HG02642 (cell line): ENCODE measurements at regions not wholly inside any gene's neighbourhood (a gene's known extent, or its start where the extent isn't known, plus 50 kb on each side); places are given as distances from the start of the nearest gene placed in this dataset.

ENCODE experiments used
- ATAC-seq: cut with Tn5 transposase; IDR thresholded peaks from one replicate; pipeline ENCODE4 v1.9.1; 2021; ENCODE audit warnings: mild to moderate bottlenecking; ENCODE audit not compliant: unreplicated experiment, poor library complexity

DNA sequence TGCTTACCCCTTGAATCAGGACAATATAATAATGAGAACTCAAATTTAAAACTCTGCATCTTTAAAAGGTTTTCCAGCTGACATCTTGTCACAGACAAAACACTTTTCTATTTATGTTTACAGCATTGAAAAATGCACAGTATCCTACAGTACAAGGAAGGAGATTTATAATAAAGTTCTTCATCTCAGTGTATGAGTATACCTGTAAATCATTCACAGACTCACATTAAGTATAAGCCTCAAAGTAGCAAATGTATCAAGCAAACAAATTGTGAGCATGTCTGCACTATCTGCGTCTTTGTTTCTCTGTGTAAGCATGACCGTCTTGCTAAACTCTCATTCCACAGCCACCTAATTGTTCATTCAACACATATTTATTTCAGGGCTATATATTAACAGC is 52.8 kb downstream of the PPP1R2C start:
- no peak for ATAC-seq

GRCh38 chrX:42720209-42720608 is 57.8 kb downstream of the PPP1R2C start:
- no peak for ATAC-seq

GRCh38 chrX:42715701-42716262 is 62.2 kb downstream of the PPP1R2C start:
- no peak for ATAC-seq

- no peak for ATAC-seq
Observed at GRCh38 chrX:42714981-42715700, 62.8 kb downstream of the PPP1R2C start.

GRCh38 chrX:42710452-42710851 is 67.5 kb downstream of the PPP1R2C start:
- no peak for ATAC-seq

DNA sequence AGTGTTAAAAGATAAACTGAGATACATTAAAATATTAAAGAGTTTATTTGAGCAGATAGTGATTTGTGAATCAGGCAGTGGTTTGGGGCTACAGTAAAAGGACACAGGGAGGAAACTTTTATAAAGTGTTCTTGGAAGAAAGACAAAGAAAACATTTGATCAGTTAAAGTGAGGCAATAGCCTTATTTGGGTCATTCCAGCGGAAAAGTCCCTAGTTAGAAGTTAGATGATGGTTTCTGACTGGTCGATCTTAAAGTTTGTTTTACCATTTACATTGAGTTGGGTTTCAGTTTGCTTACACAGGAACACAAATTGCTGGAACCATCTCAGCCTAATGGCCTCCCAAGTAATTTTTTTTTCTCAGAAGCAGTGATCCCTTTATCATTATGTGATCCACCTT is 69.7 kb downstream of the PPP1R2C start:
- ATAC-seq: no peak

- ATAC-seq: no peak
Observed at GRCh38 chrX:42707742-42708141, 70.2 kb downstream of the PPP1R2C start.

GRCh38 chrX:42704454-42704853 is 73.5 kb downstream of the PPP1R2C start:
- ATAC-seq: no peak

DNA sequence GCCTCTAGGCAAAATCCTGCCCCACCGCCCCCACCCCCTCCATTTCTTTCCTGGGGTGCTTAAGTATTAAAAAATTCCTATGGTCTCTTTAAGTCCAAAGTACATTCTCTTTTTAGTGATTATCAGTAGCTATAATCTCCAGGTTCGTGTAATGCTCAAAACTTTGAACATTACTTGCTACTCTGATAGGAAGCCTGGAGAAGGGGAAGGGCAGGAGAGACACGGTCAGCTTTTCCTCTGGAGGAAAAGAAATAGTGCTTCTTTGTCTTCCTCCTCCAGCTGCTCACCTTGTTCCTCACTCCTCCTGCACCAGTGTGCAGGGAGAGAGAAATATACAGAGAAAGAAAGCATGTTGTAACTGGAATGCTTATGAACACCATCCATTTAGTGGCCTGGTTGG is 80.4 kb downstream of the PPP1R2C start:
- ATAC-seq: no peak

DNA sequence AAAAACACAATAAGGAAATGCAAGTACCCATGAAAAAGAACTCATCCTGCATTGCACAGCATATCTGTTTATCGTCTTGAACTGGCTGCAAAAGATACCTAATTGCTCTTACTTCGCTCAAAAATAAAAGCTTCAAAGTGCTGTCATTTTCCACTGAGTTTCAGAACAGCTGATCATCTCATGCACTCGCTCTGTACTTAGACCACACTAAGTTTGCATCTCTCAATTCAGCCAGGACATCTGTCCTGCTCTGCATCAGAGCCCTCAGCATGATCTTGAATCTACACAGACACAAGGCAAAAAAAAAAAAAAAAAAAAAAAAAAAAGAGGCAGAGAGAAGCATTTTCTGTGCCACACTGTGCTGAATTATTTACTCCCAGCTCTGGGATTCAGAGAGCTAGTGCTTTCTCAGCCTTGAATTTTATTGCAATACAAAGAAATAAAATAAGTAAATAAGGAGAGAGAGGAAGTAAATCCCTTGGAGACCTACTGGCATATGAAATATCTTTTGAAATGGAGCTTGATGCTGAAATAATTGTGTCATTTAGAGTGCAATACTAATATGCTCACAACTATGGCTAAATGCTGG is 81.3 kb downstream of the PPP1R2C start:
- peak; percentile 58 for ATAC-seq

DNA sequence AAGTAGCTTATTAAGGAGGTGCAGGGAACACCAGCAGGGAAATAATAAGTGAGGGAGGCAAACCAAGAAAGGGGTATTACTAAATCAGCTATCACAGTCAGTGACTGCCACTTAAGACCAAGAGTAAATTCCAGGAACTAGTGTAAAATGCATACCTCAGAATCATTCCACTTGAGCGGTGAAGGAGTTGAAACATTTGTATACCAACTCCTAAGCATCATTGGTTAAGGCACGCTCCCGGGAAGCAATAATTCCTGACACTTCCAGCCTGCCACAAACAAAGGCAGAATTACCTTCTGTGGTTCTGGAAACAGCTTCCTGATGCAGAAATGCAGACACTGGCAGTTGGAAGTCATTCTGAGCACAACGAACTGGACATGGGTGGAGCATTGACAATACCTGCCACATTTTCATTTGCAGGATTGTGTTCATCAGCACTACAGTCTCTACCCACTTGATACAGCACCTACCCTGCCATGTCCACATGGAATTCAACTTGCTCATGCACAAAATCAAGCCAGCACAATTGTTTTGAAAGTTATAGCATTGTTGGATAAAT is 82.1 kb downstream of the PPP1R2C start:
- ATAC-seq: no peak

DNA sequence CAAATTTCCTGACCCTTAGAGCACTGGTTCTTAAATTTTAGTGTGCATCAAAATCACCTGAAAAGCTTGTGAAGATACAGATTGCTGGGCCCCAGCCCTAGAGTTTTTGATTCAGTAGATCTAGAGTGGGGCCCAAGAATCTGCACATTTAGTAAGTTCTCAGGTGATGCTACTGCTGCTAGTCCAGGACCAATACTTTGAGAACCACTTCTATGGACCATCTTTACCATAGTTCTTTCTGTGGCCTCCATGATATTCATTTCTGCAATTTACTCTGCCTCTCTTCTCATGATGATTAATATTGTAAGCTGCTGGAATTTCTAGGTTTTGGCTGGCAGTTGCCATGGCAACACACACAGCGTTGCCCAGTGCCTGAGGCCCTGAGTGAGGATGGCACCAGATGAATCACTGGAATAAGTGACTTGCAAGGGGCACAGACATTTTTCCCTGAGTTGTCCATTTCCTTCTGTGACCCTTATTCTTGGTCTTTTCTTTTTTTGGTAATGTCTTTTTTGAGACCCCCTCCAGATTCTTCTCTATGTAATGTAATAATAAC is 83.6 kb downstream of the PPP1R2C start:
- no peak for ATAC-seq

DNA sequence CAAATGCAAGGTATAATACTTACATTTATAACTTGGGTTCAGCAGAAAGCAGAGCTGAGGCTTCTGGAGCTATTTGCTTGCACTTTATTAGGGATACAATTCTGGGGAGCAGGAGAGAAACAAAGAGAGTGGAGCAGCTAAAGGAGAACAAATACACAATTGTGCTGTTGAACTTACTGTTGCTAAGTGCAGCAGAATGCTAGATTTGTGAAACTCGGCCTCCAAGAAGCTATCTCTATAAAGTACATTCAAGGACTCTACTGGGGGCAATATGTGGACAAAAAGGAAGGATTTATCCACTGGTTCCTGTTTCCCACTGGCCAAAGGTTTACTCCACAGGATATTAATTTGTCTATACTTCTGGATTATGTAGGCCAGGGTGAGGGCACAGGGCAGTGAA is 86.8 kb downstream of the PPP1R2C start:
- no peak for ATAC-seq

DNA sequence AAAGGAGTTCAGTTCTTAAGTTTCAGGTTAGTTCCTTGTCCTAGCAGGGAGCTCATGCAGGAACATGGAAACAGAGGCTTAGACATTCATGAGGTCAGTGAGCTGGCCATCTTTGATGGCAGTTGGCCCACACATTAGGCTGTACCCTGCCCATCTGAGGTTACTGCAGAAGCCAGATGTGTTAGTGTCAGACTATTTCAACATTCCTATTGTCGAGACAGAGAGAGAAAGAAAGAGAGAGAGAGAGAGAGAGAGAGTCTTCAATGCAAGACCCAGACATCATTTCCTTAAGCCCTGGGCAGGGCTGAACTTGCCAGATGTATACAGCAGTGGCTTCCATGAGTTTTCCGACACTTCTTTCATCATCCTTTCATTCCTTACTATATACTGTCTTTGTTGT is 91.3 kb downstream of the PPP1R2C start:
- no peak for ATAC-seq

- no peak for ATAC-seq
Observed at GRCh38 chrX:42686296-42686695, 91.7 kb downstream of the PPP1R2C start.

DNA sequence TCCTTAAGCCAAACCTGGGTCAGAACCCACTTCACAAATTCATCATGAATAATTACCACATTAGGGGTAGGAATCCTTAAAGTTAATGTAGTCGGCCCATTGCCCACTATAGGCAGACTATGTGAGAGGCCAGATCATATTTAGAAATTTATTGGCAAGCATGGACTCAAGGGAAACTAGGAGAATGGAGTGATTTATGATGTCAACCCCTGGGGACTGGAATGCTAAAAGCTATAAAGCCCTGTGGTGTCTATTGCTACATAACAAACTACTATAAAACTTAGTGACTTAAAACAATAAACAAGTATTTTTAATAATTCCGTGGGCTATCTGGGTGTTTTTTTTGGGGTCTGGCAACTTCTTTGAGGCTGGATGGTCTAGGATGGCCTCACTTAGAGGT is 93.9 kb downstream of the PPP1R2C start:
- no peak for ATAC-seq

DNA sequence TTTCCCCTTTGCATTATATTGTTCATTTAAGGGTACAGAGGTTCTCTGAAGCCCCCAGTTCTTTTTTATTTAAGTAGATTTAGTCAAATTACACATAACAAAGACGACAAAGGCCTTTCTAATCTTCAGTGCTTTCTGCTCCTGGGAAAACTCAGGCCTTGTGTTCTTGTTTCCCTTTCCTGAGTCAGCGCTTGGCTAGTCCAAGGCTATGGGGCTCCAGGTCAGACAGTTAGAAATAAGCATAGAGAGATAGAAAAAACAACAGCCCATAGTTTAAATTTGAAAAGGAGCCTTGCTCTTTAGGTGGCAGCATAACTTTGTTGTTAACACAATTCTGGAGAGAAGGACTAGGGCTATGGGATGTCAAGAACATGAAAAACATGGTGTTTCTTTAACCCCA is 97.3 kb downstream of the PPP1R2C start:
- ATAC-seq: no peak

DNA sequence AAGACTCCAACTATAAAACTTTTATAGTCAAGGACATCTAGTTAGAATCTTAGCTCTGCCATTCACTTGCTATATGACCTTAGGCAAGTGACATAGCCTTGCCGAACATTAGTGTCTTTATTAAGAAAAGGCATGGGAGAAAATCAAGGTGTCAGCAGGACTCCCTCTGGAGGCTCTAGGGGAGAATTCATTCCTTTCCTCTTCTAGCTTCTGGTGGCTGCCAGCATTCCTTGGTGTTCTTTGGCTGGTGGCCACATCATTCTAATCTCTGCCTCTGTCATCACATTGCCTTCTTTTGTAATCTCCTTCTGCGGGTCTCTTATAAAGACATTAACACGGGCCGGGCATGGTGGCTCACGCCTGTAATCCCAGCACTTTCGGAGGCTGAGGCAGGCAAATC is 99.8 kb downstream of the PPP1R2C start:
- ATAC-seq: no peak

DNA sequence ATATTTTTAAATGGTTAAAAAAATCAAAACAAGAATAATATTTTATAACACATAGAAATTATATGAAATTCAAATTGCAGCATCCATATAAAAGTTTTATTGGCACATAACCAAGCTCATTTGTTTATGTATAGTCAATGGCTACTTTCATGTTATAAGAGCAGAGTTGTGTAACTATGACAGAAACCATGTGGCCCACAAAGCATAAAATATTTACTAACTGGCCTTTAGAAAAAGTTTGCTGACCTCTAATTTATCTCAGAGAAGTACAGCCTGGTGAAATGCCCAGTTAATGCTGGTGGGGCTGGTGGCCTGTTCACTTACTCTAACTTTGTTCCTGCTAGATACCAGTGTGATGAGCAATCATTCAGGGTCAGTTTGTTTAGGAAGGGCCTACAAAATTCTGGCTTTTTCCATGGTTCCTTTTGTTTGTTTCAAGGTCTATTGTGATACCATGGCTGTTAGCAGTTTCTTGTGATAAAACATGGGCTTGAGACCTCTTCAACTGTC is 104.6 kb downstream of the PPP1R2C start:
- ATAC-seq: no peak

GRCh38 chrX:42664680-42665079 is 113.3 kb downstream of the PPP1R2C start:
- ATAC-seq: no peak

- no peak for ATAC-seq
Observed at GRCh38 chrX:42628471-42628870, 149.5 kb downstream of the PPP1R2C start.
